ENCODE measurements at regions not wholly inside any gene's neighbourhood (a gene's known extent, or its start where the extent isn't known, plus 50 kb on each side); places are given as distances from the start of the nearest gene placed in this dataset.

DNA sequence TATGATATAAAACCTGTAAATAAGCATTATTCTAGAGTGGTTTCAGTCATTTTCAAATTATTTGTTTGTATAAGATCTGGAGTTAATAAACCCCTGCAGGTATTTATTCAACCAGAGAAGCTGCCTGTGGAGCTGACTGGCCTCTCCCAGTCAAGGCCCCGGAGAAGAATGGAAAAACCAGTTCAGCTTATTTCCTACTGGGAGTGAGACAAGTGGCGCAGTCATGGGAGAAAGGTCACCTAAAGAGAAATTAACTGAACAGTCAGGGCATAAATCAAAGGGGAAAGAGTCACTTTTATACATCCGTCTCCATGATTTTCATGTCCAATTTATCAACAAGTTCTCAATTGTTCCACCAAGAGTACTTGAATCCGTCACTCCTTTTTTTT, 240.9 kb downstream of the RNF152 start:
- ChIA-PET RAD21 (ENCODE audit: low non-redundant PET in 1 of 2, low total read pairs in 2 of 2, uncharacterized antibody in 2 of 2, unreplicated experiment in 2 of 2) (no interaction called here), CTCF (no interaction called here), POLR2A (no interaction called here)
- TF ChIP-seq FOSL1 (IDR thresholded peaks at IDR 0.05; ENCODE audit: low read depth), result no peak
- TF ChIP-seq, protein P1, sequence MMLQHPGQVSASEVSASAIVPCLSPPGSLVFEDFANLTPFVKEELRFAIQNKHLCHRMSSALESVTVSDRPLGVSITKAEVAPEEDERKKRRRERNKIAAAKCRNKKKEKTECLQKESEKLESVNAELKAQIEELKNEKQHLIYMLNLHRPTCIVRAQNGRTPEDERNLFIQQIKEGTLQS (IDR thresholded peaks at IDR 0.05), result no peak
- no peak for TF ChIP-seq EZH2phosphoT487 (IDR thresholded peaks at IDR 0.05; ENCODE audit: borderline replicate concordance)
- TF ChIP-seq POLR2AphosphoS5 (IDR thresholded peaks at IDR 0.05; ENCODE audit: low read depth, low read length), result no peak
- TF ChIP-seq YY1 (IDR thresholded peaks at IDR 0.05; ENCODE audit: extremely low read depth, insufficient replicate concordance, low read depth, low read length), result no peak
- TF ChIP-seq EGR1 (IDR thresholded peaks at IDR 0.05; ENCODE audit: low read depth), result no peak
- no peak for TF ChIP-seq CBX3 (IDR thresholded peaks at IDR 0.05; ENCODE audit: low read depth)
- no peak for TF ChIP-seq SRF (IDR thresholded peaks at IDR 0.05; ENCODE audit: low read depth)
- TF ChIP-seq ELF1 (IDR thresholded peaks at IDR 0.05; ENCODE audit: borderline replicate concordance, low read depth), result no peak
- TF ChIP-seq SP1 (IDR thresholded peaks at IDR 0.05; ENCODE audit: low read depth), result no peak
- TF ChIP-seq, protein P2, sequence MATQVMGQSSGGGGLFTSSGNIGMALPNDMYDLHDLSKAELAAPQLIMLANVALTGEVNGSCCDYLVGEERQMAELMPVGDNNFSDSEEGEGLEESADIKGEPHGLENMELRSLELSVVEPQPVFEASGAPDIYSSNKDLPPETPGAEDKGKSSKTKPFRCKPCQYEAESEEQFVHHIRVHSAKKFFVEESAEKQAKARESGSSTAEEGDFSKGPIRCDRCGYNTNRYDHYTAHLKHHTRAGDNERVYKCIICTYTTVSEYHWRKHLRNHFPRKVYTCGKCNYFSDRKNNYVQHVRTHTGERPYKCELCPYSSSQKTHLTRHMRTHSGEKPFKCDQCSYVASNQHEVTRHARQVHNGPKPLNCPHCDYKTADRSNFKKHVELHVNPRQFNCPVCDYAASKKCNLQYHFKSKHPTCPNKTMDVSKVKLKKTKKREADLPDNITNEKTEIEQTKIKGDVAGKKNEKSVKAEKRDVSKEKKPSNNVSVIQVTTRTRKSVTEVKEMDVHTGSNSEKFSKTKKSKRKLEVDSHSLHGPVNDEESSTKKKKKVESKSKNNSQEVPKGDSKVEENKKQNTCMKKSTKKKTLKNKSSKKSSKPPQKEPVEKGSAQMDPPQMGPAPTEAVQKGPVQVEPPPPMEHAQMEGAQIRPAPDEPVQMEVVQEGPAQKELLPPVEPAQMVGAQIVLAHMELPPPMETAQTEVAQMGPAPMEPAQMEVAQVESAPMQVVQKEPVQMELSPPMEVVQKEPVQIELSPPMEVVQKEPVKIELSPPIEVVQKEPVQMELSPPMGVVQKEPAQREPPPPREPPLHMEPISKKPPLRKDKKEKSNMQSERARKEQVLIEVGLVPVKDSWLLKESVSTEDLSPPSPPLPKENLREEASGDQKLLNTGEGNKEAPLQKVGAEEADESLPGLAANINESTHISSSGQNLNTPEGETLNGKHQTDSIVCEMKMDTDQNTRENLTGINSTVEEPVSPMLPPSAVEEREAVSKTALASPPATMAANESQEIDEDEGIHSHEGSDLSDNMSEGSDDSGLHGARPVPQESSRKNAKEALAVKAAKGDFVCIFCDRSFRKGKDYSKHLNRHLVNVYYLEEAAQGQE (IDR thresholded peaks at IDR 0.05; ENCODE audit: low read depth), result no peak
- no peak overlapping the region for H3K4me3 ChIP-seq (replicated peaks in 1 of 2; ENCODE audit: low read depth in 1 of 2, low read length in 2 of 2)
- H4K20me1 ChIP-seq (ENCODE audit: insufficient read depth), result no peaks in the 10 kb centered on the region
- no peaks in the 10 kb centered on the region for H3K79me2 ChIP-seq (ENCODE audit: insufficient read depth, low read length)
- no peaks in the 10 kb centered on the region for H3K36me3 ChIP-seq (ENCODE audit: control insufficient read depth in 1 of 2, insufficient read depth in 2 of 2, low read length in 2 of 2)
- no peaks in the 10 kb centered on the region for H3K27me3 ChIP-seq (ENCODE audit: insufficient read depth, low read length)
- H3K4me2 ChIP-seq (ENCODE audit: low read length), result no peak overlapping the region
- no peaks in the 10 kb centered on the region for H3K9me3 ChIP-seq (ENCODE audit: control insufficient read depth in 1 of 2, insufficient read depth in 1 of 2, low read depth in 1 of 2, low read length in 2 of 2)
- no peak overlapping the region for H3K9ac ChIP-seq (ENCODE audit: low read length)
- ATAC-seq (no peak), DNase-seq (ENCODE audit: low read depth, low spot score) (no peak)
- no TSS peak for BruUV-seq (replicated peaks)
- no peaks in the 10 kb centered on the region for H3K9me2 ChIP-seq (ENCODE audit: insufficient read depth)
- no peaks in the 10 kb centered on the region for H3K4me1 ChIP-seq (ENCODE audit: control insufficient read depth in 1 of 2, insufficient read depth in 2 of 2, low read length in 2 of 2)
- H3K27ac ChIP-seq (ENCODE audit: low read depth, low read length), result no peak overlapping the region
- no peak overlapping the region for H2AFZ ChIP-seq (ENCODE audit: low read depth, low read length, poor library complexity, severe bottlenecking)
- intact Hi-C loops (cut with micrococcal nuclease), result no loop called here

All from HCT116 (cell line).